ENCODE measurements at regions not wholly inside any gene's neighbourhood (a gene's known extent, or its start where the extent isn't known, plus 50 kb on each side); places are given as distances from the start of the nearest gene placed in this dataset.
"Not testable (repeated sequence)": the region's sequence is repeated elsewhere in the genome, so short reads cannot be mapped to it uniquely, and the experiment has no call there.

DNA sequence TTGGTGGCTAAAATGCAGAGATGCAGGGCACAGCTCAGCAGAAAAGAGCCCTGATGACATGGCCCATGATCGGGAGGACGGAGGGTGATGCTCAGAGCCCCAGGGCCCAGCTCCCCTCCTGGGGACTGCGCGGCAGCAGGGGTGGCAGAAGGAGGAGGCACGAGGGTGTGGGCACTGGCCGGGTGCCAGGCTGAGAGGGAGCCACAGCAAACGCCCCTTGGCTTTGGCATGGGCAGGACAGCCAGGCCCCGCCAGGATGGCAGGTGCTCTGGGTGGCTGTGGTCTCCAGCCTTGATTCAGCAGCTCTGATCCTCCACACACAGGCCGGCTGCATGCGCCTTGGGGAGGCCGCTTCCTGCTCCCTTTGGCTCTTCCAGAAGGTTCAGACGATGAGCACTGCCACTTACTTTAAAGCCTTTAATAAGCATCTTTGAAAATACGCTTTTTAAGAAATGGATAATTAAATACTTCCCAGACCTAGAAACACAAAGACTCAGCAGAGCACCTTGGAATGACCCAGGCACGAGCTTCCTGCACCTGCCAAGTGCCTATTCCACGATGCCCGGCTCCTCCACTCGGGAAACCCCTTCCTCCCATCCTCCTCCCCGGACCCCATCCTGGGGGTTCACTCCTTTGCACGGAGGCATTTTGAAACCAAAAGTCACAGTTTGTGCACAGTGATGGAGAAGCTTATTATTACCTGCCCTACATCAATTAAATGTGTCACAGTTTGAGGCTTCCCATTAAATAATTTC lies 78.5 kb upstream of the SNTG2 start:
- no peak for TF ChIP-seq GATA1 (IDR thresholded peaks at IDR 0.05; ENCODE audit: low read depth, low read length)
- no peak for TF ChIP-seq POLR2A (IDR thresholded peaks at IDR 0.05; ENCODE audit: low read length)
- no peak for DNase-seq

GRCh38 chr2:871175-871727 lies 79.4 kb upstream of the SNTG2 start:
- DNase-seq = no peak
- no peak for TF ChIP-seq GATA1 (IDR thresholded peaks at IDR 0.05; ENCODE audit: low read depth, low read length)
- no peak for TF ChIP-seq POLR2A (IDR thresholded peaks at IDR 0.05; ENCODE audit: low read length)

- TF ChIP-seq GATA1 (IDR thresholded peaks at IDR 0.05; ENCODE audit: low read depth, low read length) = no peak
- no peak for TF ChIP-seq POLR2A (IDR thresholded peaks at IDR 0.05; ENCODE audit: low read length)
- no peak for DNase-seq
Observed at GRCh38 chr2:870426-870825, 80.2 kb upstream of the SNTG2 start.

GRCh38 chr2:869894-870293 lies 80.8 kb upstream of the SNTG2 start:
- TF ChIP-seq GATA1 (IDR thresholded peaks at IDR 0.05; ENCODE audit: low read depth, low read length) = no peak
- no peak for TF ChIP-seq POLR2A (IDR thresholded peaks at IDR 0.05; ENCODE audit: low read length)
- DNase-seq = no peak

DNA sequence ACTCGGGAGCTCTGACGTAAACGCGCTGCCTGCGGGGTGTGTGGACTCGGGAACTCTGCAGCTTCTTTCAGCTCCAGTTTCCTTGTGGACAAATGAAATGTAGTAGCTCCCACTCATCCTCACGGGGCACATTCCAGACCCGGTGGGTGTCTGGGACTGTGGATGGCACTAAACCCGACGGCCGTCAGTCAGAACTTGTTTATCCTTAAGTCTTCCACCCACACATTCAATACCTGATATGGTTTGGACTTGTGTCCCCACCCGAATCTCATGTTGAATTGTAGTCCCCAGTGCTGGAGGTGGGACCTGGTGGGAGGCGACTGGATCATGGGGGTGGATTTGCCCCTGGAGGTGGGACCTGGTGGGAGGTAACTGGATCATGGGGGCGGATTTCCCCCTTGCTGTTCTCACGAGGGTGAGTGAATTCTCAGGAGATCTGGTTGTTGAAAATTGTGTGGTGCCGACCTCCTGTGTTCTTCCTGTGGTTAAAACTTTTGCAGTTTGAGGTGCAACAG lies 81.2 kb upstream of the SNTG2 start:
- TF ChIP-seq POLR2A (IDR thresholded peaks at IDR 0.05; ENCODE audit: low read length) (no peak), GATA1 (IDR thresholded peaks at IDR 0.05; ENCODE audit: low read depth, low read length) (no peak)

GRCh38 chr2:868857-869256 lies 81.8 kb upstream of the SNTG2 start:
- DNase-seq = not testable (repeated sequence)

More for the DNA sequence above, 81.2 kb upstream of the SNTG2 start:
- DNase-seq = no peak

GRCh38 chr2:867296-867695 lies 83.4 kb upstream of the SNTG2 start:
- TF ChIP-seq GATA1 (IDR thresholded peaks at IDR 0.05; ENCODE audit: low read depth, low read length) (no peak), POLR2A (IDR thresholded peaks at IDR 0.05; ENCODE audit: low read length) (no peak)
- DNase-seq = no peak

- no peak for TF ChIP-seq GATA1 (IDR thresholded peaks at IDR 0.05; ENCODE audit: low read depth, low read length)
- TF ChIP-seq POLR2A (IDR thresholded peaks at IDR 0.05; ENCODE audit: low read length) = no peak
- no peak for DNase-seq
Observed at GRCh38 chr2:866887-867286, 83.8 kb upstream of the SNTG2 start.

- TF ChIP-seq GATA1 (IDR thresholded peaks at IDR 0.05; ENCODE audit: low read depth, low read length) (no peak), POLR2A (IDR thresholded peaks at IDR 0.05; ENCODE audit: low read length) (no peak)
Observed at GRCh38 chr2:866009-866680, 84.5 kb upstream of the SNTG2 start.

GRCh38 chr2:864501-865106 lies 86.0 kb upstream of the SNTG2 start:
- TF ChIP-seq GATA1 (IDR thresholded peaks at IDR 0.05; ENCODE audit: low read depth, low read length) (no peak), POLR2A (IDR thresholded peaks at IDR 0.05; ENCODE audit: low read length) (no peak)
- no peak for DNase-seq

More at GRCh38 chr2:866009-866680, 84.5 kb upstream of the SNTG2 start:
- no peak for DNase-seq

DNA sequence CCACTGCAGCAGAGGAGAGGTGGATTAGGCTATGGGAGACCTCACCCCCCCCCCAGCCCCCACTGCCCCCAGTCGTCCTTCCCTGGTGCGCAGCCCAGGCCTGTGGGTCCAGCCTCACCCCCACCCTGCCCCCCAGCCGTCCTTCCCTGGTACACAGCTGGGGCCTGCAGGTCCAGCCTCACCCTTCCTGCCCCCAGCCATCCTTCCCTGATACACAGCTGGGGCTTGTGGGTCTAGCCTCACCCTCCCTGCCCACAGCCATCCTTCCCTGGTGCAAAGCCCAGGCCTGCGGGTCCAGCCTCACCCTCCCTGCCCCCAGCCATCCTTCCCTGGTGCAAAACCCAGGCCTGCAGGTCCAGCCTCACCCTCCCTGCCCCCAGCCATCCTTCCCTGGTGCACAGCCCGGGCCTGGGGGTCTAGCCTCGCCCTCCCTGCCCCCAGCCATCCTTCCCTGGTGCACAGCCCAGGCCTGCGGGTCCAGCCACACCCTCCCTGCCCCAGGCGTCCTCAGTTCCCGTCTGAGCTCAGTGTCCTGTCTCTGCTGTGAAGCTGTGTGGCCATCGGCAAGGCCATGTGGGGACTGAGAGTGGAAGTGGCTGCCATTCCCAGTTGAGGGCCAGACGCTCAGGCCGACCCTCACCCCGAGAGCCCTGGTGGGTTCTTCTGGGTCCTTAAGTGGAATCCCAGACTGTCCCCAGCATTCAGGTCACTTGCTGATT lies 86.8 kb upstream of the SNTG2 start:
- TF ChIP-seq GATA1 (IDR thresholded peaks at IDR 0.05; ENCODE audit: low read depth, low read length) (no peak), POLR2A (IDR thresholded peaks at IDR 0.05; ENCODE audit: low read length) (no peak)
- no peak for DNase-seq

DNA sequence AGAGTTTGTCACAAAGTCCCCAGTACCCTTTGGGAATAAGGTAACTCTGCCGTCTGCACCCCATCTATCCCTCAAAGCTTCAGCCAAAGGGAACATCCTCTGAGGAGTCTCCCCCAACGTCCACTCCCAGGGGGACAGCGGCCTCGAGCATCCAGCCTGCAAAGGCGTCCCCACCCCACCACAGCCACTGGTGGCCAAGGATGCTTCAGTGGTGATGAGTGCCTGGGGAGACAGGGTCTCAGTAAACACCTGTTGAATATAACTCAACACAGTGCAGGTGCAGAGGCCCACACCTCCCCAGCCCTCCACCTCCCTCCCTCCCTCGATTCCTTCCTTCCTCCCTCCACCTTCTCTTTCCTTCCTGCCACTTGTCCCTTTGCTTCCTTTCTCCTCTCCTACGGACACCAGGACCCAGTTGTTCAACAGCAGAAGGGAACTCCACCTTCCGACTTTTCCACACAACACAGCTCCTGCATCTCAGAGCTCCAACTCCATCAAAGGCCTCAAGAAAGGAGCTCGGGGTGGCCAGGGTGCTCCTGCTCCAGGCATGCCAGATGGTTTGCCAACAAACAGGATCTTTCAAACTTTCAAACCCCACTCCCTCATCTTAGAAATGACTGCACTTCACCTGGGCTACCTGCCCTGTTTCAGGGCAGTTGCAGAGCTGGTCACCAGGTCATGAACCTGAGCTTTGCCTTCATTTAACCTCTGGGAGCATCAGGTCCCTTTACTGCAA lies 87.8 kb upstream of the SNTG2 start:
- TF ChIP-seq POLR2A (IDR thresholded peaks at IDR 0.05; ENCODE audit: low read length) = no peak
- TF ChIP-seq GATA1 (IDR thresholded peaks at IDR 0.05; ENCODE audit: low read depth, low read length) = no peak
- no peak for DNase-seq

GRCh38 chr2:862355-862687 lies 88.3 kb upstream of the SNTG2 start:
- TF ChIP-seq POLR2A (IDR thresholded peaks at IDR 0.05; ENCODE audit: low read length) = no peak
- no peak for TF ChIP-seq GATA1 (IDR thresholded peaks at IDR 0.05; ENCODE audit: low read depth, low read length)
- no peak for DNase-seq

All from erythroblast (primary cell).